ENCODE measurements at regions not wholly inside any gene's neighbourhood (a gene's known extent, or its start where the extent isn't known, plus 50 kb on each side); places are given as distances from the start of the nearest gene placed in this dataset.

DNA sequence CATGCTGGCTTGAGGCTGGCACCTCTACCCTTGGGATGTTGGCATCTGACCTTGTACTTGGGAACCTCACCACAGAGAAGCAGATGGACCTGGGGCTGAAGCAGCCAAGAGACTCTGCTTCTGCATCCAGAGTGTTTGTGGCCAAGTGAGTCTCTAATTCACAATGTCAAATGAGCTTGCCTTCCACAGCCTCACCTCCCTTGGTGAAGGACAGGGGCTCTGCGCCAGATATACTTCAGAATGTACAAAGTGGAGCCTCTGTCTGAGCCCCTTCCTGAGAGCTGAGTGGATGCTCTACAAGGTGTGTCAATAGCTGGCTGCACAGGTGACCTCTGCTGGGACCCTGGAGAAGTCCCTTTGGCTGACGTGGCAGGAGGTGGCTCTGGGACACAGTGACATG lies 508.9 kb downstream of the CDH26 start:
- no peaks in the 10 kb centered on the region for H3K36me3 Mint-ChIP-seq (ENCODE audit: low read depth)
- no peak overlapping the region for H3K27ac Mint-ChIP-seq (ENCODE audit: unreplicated experiment)
- TF ChIP-seq, protein P1, sequence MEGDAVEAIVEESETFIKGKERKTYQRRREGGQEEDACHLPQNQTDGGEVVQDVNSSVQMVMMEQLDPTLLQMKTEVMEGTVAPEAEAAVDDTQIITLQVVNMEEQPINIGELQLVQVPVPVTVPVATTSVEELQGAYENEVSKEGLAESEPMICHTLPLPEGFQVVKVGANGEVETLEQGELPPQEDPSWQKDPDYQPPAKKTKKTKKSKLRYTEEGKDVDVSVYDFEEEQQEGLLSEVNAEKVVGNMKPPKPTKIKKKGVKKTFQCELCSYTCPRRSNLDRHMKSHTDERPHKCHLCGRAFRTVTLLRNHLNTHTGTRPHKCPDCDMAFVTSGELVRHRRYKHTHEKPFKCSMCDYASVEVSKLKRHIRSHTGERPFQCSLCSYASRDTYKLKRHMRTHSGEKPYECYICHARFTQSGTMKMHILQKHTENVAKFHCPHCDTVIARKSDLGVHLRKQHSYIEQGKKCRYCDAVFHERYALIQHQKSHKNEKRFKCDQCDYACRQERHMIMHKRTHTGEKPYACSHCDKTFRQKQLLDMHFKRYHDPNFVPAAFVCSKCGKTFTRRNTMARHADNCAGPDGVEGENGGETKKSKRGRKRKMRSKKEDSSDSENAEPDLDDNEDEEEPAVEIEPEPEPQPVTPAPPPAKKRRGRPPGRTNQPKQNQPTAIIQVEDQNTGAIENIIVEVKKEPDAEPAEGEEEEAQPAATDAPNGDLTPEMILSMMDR (conservative IDR thresholded peaks at IDR 0.05) = no peak
- no peak overlapping the region for H3K4me3 Mint-ChIP-seq
- peaks cover 5% of the 10 kb centered on the region for H3K27me3 Mint-ChIP-seq (ENCODE audit: low read depth)
- peaks cover 7% of the 10 kb centered on the region for H3K9me3 Mint-ChIP-seq
- peaks cover 11% of the 10 kb centered on the region for H3K4me1 Mint-ChIP-seq
- DNase-seq (ENCODE audit: low read depth, low spot score) = no peak

DNA sequence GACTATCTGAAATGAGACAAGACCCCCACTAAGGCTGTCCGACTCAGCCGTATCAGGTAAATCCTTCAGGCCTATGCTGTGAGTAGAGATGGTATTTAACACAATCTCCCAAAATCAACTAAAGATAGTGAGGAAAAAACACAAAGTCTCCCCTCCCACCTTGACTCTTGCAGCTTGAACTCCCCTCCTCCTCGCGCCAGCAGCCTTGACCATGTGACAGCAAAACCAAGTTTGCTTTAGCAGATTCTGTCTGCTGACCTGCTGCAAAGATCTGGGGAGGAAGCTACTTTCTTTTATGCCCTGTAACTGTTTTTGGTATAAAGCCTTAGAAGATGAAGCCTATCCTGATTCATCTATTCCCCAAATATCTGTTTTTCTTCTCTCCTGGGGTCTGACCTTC lies 509.5 kb downstream of the CDH26 start:
- H3K9me3 Mint-ChIP-seq = peaks cover 2% of the 10 kb centered on the region
- H3K4me1 Mint-ChIP-seq = peaks cover 11% of the 10 kb centered on the region
- TF ChIP-seq, protein P1 (conservative IDR thresholded peaks at IDR 0.05) = no peak
- H3K27ac Mint-ChIP-seq (ENCODE audit: unreplicated experiment) = no peak overlapping the region
- H3K36me3 Mint-ChIP-seq (ENCODE audit: low read depth) = no peaks in the 10 kb centered on the region
- H3K27me3 Mint-ChIP-seq (ENCODE audit: low read depth) = peaks cover 5% of the 10 kb centered on the region
- H3K4me3 Mint-ChIP-seq = no peak overlapping the region
- no peak for DNase-seq (ENCODE audit: low read depth, low spot score)

DNA sequence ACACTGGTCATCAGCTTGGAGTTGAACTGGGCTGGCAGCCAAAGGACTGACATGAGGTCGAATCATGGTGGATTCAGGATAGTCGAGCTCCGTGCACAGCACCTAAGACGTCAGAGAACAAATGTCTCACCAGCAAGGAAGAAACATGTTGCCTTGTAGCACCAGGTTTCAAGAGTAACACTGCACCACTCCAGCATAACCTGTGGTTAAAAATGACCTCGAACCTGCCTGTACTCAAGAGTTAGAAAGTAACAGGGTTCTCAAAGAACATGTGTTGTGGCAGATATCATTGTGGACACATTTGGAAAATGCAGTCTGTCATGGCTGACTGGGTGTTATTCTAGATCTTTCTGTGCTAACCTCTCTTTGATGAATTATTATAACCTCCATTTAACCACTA lies 511.6 kb downstream of the CDH26 start:
- no peaks in the 10 kb centered on the region for H3K36me3 Mint-ChIP-seq (ENCODE audit: low read depth)
- H3K9me3 Mint-ChIP-seq = peaks cover 2% of the 10 kb centered on the region
- H3K27ac Mint-ChIP-seq (ENCODE audit: unreplicated experiment) = no peak overlapping the region
- H3K4me3 Mint-ChIP-seq = no peak overlapping the region
- peaks cover 11% of the 10 kb centered on the region for H3K4me1 Mint-ChIP-seq
- TF ChIP-seq, protein P1 (conservative IDR thresholded peaks at IDR 0.05) = no peak
- no peak for DNase-seq (ENCODE audit: low read depth, low spot score)
- peaks cover 7% of the 10 kb centered on the region for H3K27me3 Mint-ChIP-seq (ENCODE audit: low read depth)

DNA sequence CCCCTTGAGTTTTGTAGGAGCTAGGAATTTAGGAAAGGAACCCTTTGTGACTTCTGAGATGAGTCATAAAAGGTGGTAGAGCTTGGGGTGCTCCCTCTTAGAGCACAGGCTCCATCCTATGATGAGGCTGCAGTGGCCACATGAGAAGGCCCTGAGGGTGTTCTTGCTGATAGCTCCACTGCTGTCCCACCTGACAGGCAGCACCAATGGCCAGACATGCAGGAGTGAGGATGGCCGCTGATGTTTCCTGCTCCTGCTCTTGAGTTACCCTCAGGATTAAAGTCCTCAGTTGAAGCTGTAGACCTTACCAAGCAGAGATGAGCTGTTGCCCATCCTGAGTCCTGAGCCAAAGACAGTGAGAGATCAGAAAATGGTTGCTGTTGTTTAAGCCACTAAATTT lies 512.1 kb downstream of the CDH26 start:
- H3K9me3 Mint-ChIP-seq = peaks cover 2% of the 10 kb centered on the region
- H3K36me3 Mint-ChIP-seq (ENCODE audit: low read depth) = no peaks in the 10 kb centered on the region
- peaks cover 7% of the 10 kb centered on the region for H3K27me3 Mint-ChIP-seq (ENCODE audit: low read depth)
- H3K4me3 Mint-ChIP-seq = no peak overlapping the region
- no peak overlapping the region for H3K27ac Mint-ChIP-seq (ENCODE audit: unreplicated experiment)
- TF ChIP-seq, protein P1 (conservative IDR thresholded peaks at IDR 0.05) = no peak
- DNase-seq (ENCODE audit: low read depth, low spot score) = no peak
- H3K4me1 Mint-ChIP-seq = peaks cover 14% of the 10 kb centered on the region

DNA sequence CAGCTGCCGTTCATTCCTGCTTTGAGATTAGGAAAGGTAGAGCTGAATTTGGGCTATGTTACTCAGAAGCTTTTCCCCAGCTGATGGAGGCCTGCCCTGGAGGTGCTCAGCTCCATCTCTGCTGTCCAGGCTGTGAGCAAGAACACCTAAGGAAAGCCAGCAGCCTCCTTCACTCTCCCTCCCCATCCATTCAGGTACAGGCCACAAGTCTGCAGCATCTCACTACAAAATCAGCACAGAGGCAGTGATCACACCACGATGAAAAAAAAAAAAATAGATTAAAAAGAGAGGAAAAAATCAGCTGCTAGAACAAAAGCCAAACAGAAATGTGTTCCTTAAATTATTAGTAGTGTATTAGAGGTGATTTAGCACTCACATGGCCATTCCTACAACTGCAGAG lies 515.0 kb downstream of the CDH26 start:
- Mint-ChIP-seq H3K27ac (ENCODE audit: unreplicated experiment) (no peak overlapping the region), H3K36me3 (ENCODE audit: low read depth) (no peaks in the 10 kb centered on the region), H3K9me3 (no peaks in the 10 kb centered on the region), H3K4me1 (peaks cover 15% of the 10 kb centered on the region), H3K27me3 (ENCODE audit: low read depth) (peaks cover 3% of the 10 kb centered on the region), H3K4me3 (no peak overlapping the region)
- no peak for DNase-seq (ENCODE audit: low read depth, low spot score)
- TF ChIP-seq, protein P1 (conservative IDR thresholded peaks at IDR 0.05) = no peak

Data from neural crest cell (in vitro differentiated cells).